ENCODE measurements at regions not wholly inside any gene's neighbourhood (a gene's known extent, or its start where the extent isn't known, plus 50 kb on each side); places are given as distances from the start of the nearest gene placed in this dataset.

GRCh38 chr4:79241846-79242245 is 84.0 kb downstream of the NAA11 start:
- no peak overlapping the region for H3K4me3 Mint-ChIP-seq
- CTCF ChIA-PET, result no interaction called here
- H3K4me1 Mint-ChIP-seq (ENCODE audit: low read depth), result no peaks in the 10 kb centered on the region
- Histone ChIP-seq H3K9me3 (ENCODE audit: control insufficient read depth in 1 of 2, insufficient read depth in 1 of 2, low read length in 2 of 2) (peaks cover 0 to 14% of the 10 kb centered on the region in 2 experiments), H3K4me1 (ENCODE audit: insufficient read depth, low read length) (no peaks in the 10 kb centered on the region), H3K4me3 (ENCODE audit: low read length) (no peak overlapping the region), H3K36me3 (ENCODE audit: insufficient read depth, low read length) (no peaks in the 10 kb centered on the region), H3K27ac (ENCODE audit: low read depth in 1 of 2, low read length in 2 of 2) (no peak overlapping the region), H3K27me3 (ENCODE audit: control insufficient read depth in 1 of 2, insufficient read depth in 2 of 2, low read length in 2 of 2) (peaks cover 0 to 3% of the 10 kb centered on the region in 2 experiments)
- POLR2A ChIA-PET, result no interaction called here
- TF ChIP-seq, protein P1, sequence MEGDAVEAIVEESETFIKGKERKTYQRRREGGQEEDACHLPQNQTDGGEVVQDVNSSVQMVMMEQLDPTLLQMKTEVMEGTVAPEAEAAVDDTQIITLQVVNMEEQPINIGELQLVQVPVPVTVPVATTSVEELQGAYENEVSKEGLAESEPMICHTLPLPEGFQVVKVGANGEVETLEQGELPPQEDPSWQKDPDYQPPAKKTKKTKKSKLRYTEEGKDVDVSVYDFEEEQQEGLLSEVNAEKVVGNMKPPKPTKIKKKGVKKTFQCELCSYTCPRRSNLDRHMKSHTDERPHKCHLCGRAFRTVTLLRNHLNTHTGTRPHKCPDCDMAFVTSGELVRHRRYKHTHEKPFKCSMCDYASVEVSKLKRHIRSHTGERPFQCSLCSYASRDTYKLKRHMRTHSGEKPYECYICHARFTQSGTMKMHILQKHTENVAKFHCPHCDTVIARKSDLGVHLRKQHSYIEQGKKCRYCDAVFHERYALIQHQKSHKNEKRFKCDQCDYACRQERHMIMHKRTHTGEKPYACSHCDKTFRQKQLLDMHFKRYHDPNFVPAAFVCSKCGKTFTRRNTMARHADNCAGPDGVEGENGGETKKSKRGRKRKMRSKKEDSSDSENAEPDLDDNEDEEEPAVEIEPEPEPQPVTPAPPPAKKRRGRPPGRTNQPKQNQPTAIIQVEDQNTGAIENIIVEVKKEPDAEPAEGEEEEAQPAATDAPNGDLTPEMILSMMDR (IDR thresholded peaks at IDR 0.05), result no peak
- H3K27ac Mint-ChIP-seq, result no peak overlapping the region
- ATAC-seq (ENCODE audit: poor library complexity), result no peak
- H3K36me3 Mint-ChIP-seq (ENCODE audit: low read depth), result no peaks in the 10 kb centered on the region
- no peak for DNase-seq
- peaks cover 2% of the 10 kb centered on the region for H3K9me3 Mint-ChIP-seq
- intact Hi-C loops (cut with DNase I, micrococcal nuclease), result no loop called here
- peaks cover 3% of the 10 kb centered on the region for H3K27me3 Mint-ChIP-seq

GRCh38 chr4:79237851-79238250 is 88.0 kb downstream of the NAA11 start:
- H3K4me3 Mint-ChIP-seq, result no peak overlapping the region
- no peaks in the 10 kb centered on the region for H3K4me1 Mint-ChIP-seq (ENCODE audit: low read depth)
- Histone ChIP-seq H3K4me1 (ENCODE audit: insufficient read depth, low read length) (no peaks in the 10 kb centered on the region), H3K36me3 (ENCODE audit: insufficient read depth, low read length) (no peaks in the 10 kb centered on the region), H3K4me3 (ENCODE audit: low read length) (no peak overlapping the region), H3K27ac (ENCODE audit: low read depth in 1 of 2, low read length in 2 of 2) (no peak overlapping the region), H3K27me3 (ENCODE audit: control insufficient read depth in 1 of 2, insufficient read depth in 2 of 2, low read length in 2 of 2) (peaks cover 0 to 3% of the 10 kb centered on the region in 2 experiments), H3K9me3 (ENCODE audit: control insufficient read depth in 1 of 2, insufficient read depth in 1 of 2, low read length in 2 of 2) (no peaks in the 10 kb centered on the region)
- H3K27ac Mint-ChIP-seq, result no peak overlapping the region
- no peaks in the 10 kb centered on the region for H3K36me3 Mint-ChIP-seq (ENCODE audit: low read depth)
- TF ChIP-seq, protein P1 (IDR thresholded peaks at IDR 0.05), result no peak
- CTCF ChIA-PET, result no interaction called here
- no peaks in the 10 kb centered on the region for H3K27me3 Mint-ChIP-seq
- ATAC-seq (ENCODE audit: poor library complexity) (no peak), DNase-seq (no peak)
- H3K9me3 Mint-ChIP-seq, result peaks cover 2% of the 10 kb centered on the region
- intact Hi-C loops (cut with DNase I, micrococcal nuclease), result no loop called here
- POLR2A ChIA-PET, result no interaction called here

GRCh38 chr4:79236785-79237184 is 89.1 kb downstream of the NAA11 start:
- intact Hi-C loops (cut with DNase I, micrococcal nuclease), result no loop called here
- Histone ChIP-seq H3K27me3 (ENCODE audit: control insufficient read depth in 1 of 2, insufficient read depth in 2 of 2, low read length in 2 of 2) (peaks cover 0 to 3% of the 10 kb centered on the region in 2 experiments), H3K36me3 (ENCODE audit: insufficient read depth, low read length) (no peaks in the 10 kb centered on the region), H3K4me1 (ENCODE audit: insufficient read depth, low read length) (no peaks in the 10 kb centered on the region), H3K4me3 (ENCODE audit: low read length) (no peak overlapping the region), H3K9me3 (ENCODE audit: control insufficient read depth in 1 of 2, insufficient read depth in 1 of 2, low read length in 2 of 2) (no peaks in the 10 kb centered on the region), H3K27ac (ENCODE audit: low read depth in 1 of 2, low read length in 2 of 2) (no peak overlapping the region)
- Mint-ChIP-seq H3K36me3 (ENCODE audit: low read depth) (no peaks in the 10 kb centered on the region), H3K27ac (no peak overlapping the region), H3K27me3 (no peaks in the 10 kb centered on the region), H3K9me3 (peaks cover 2% of the 10 kb centered on the region), H3K4me1 (ENCODE audit: low read depth) (no peaks in the 10 kb centered on the region), H3K4me3 (no peak overlapping the region)
- DNase-seq (no peak), ATAC-seq (ENCODE audit: poor library complexity) (no peak)
- CTCF ChIA-PET, result no interaction called here
- POLR2A ChIA-PET, result no interaction called here
- TF ChIP-seq, protein P1 (IDR thresholded peaks at IDR 0.05), result no peak
